ENCODE measurements at regions not wholly inside any gene's neighbourhood (a gene's known extent, or its start where the extent isn't known, plus 50 kb on each side); places are given as distances from the start of the nearest gene placed in this dataset.

DNA sequence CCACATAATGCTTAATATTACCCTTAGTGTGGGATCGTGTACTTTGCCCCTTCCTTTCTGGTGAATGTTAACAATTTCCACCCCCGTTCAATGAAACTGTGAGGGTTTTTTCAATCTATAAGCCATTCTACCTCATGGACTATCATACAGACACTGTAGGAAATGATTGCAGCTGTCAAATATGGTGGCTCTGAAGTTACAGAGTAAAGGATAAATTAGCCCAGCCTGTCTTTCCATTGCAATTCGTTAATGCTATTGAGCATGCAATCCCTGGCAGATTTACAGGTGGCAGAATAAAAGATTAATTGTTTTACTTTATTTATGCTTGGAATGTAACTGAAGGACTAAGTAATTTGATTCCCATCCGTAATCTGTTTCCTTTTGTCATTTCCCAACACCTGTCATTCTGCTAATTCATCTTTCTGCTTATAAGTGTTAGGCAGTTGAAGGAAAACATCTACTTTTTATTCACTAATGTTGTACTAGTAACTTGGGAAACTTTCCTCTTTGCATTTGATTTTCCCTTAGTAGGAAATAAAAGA lies 1211.6 kb upstream of the LRRN3 start:
- TF ChIP-seq POLR2A (IDR thresholded peaks at IDR 0.05): no peak
- TF ChIP-seq, protein P1, sequence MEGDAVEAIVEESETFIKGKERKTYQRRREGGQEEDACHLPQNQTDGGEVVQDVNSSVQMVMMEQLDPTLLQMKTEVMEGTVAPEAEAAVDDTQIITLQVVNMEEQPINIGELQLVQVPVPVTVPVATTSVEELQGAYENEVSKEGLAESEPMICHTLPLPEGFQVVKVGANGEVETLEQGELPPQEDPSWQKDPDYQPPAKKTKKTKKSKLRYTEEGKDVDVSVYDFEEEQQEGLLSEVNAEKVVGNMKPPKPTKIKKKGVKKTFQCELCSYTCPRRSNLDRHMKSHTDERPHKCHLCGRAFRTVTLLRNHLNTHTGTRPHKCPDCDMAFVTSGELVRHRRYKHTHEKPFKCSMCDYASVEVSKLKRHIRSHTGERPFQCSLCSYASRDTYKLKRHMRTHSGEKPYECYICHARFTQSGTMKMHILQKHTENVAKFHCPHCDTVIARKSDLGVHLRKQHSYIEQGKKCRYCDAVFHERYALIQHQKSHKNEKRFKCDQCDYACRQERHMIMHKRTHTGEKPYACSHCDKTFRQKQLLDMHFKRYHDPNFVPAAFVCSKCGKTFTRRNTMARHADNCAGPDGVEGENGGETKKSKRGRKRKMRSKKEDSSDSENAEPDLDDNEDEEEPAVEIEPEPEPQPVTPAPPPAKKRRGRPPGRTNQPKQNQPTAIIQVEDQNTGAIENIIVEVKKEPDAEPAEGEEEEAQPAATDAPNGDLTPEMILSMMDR (IDR thresholded peaks at IDR 0.05): no peak

All from body of pancreas (tissue), 4 donors.